ENCODE measurements at regions not wholly inside any gene's neighbourhood (a gene's known extent, or its start where the extent isn't known, plus 50 kb on each side); places are given as distances from the start of the nearest gene placed in this dataset.

DNA sequence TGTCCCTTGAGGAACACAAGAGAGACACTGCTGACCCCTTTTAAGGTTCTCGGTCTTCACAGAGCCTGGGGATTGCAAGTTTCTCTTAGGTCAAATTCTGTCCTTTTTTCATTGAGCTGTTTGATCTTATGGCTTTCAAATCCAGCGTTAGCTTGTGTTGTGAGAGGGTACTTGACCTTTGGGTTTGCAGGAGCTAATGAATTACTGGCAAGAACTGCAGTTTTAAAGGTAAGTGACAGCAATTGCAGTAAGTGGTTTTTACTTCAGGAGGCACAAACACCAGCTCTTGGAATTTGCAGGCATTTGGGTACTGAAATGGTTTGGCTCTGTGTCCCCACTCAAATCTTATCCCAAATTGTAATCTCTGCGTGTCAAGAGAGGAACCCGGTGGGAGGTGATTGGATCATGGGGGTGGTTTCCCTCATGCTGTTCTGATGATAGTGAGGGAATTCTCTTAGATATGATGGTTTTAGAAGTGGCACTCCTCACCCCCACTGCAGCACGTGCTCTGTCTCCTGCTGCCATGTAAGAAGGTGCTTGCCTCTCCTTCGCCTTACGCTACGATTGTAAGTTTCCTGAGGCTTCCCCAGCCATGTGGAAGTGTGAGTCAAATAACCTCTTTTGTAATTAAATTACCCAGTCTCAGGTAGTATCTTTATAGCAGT is 134.5 kb upstream of the LYPLAL1 start:
- H3K36me3 Mint-ChIP-seq, result no peaks in the 10 kb centered on the region
- peaks cover 0 to 6% (median 3%) of the 10 kb centered on the region in 7 donors for H3K9me3 Mint-ChIP-seq
- no peaks in the 10 kb centered on the region for H3K27me3 Mint-ChIP-seq
- no peaks in the 10 kb centered on the region for H3K4me1 Mint-ChIP-seq
- Histone ChIP-seq H3K27ac (ENCODE audit: insufficient read depth, low read length, poor library complexity, severe bottlenecking) (no peak overlapping the region), H3K4me1 (ENCODE audit: control insufficient read depth, insufficient read depth, low read length, poor library complexity, severe bottlenecking) (no peaks in the 10 kb centered on the region), H3K9me3 (ENCODE audit: control insufficient read depth in 2 of 2, low read length in 2 of 2) (no peaks in the 10 kb centered on the region), H3K36me3 (ENCODE audit: control insufficient read depth, insufficient read depth, low read length) (no peaks in the 10 kb centered on the region), H3K27me3 (ENCODE audit: control insufficient read depth, insufficient read depth, low read length) (no peaks in the 10 kb centered on the region), H3K4me3 (ENCODE audit: low read depth, low read length) (no peak overlapping the region)
- ATAC-seq (ENCODE audit: low read depth in 2 of 2) (no peak), DNase-seq (no peak)
- H3K4me3 Mint-ChIP-seq, result no peak overlapping the region
- no peak overlapping the region for H3K27ac Mint-ChIP-seq

GRCh38 chr1:219039682-219040154 is 134.0 kb upstream of the LYPLAL1 start:
- no peak overlapping the region for H3K27ac ChIP-seq (ENCODE audit: insufficient read depth, low read length, poor library complexity, severe bottlenecking)
- no peaks in the 10 kb centered on the region for H3K4me1 ChIP-seq (ENCODE audit: control insufficient read depth, insufficient read depth, low read length, poor library complexity, severe bottlenecking)
- H3K9me3 ChIP-seq (ENCODE audit: control insufficient read depth in 2 of 2, low read length in 2 of 2), result no peaks in the 10 kb centered on the region
- Mint-ChIP-seq H3K36me3 (no peaks in the 10 kb centered on the region), H3K27ac (no peak overlapping the region), H3K9me3 (peaks cover 0 to 6% (median 3%) of the 10 kb centered on the region in 7 donors), H3K4me3 (no peak overlapping the region), H3K4me1 (no peaks in the 10 kb centered on the region), H3K27me3 (no peaks in the 10 kb centered on the region)
- no peak overlapping the region for H3K4me3 ChIP-seq (ENCODE audit: low read depth, low read length)
- no peaks in the 10 kb centered on the region for H3K27me3 ChIP-seq (ENCODE audit: control insufficient read depth, insufficient read depth, low read length)
- ATAC-seq (ENCODE audit: low read depth in 2 of 2) (no peak), DNase-seq (no peak)
- H3K36me3 ChIP-seq (ENCODE audit: control insufficient read depth, insufficient read depth, low read length), result no peaks in the 10 kb centered on the region

GRCh38 chr1:219040291-219040690 is 133.4 kb upstream of the LYPLAL1 start:
- Mint-ChIP-seq H3K36me3 (no peaks in the 10 kb centered on the region), H3K4me3 (no peak overlapping the region), H3K27ac (no peak overlapping the region)

DNA sequence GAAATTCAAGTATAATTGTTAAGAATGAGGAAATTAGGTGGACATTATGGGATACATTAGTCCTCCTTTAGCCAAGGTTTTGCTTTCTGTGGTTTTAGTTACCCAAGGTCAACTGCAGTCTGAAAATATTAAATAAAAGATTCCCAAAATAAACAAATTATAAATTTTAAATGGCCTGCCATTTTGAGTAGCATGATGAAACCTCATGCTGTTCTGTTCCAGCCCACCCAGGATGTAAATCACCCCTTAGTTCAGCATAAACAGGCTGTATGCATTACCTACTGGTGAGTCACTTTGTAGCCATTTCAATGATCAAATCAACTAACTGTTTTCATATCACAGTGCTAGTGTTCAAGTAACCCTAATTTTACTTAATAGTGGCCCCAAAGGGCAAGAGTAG is 132.5 kb upstream of the LYPLAL1 start:
- ATAC-seq (ENCODE audit: low read depth in 2 of 2), result no peak
- H3K4me1 ChIP-seq (ENCODE audit: control insufficient read depth, insufficient read depth, low read length, poor library complexity, severe bottlenecking), result no peaks in the 10 kb centered on the region
- Mint-ChIP-seq H3K27me3 (no peaks in the 10 kb centered on the region), H3K9me3 (peaks cover 0 to 11% (median 3%) of the 10 kb centered on the region in 7 donors), H3K36me3 (no peaks in the 10 kb centered on the region), H3K27ac (no peak overlapping the region), H3K4me3 (no peak overlapping the region), H3K4me1 (no peaks in the 10 kb centered on the region)
- H3K36me3 ChIP-seq (ENCODE audit: control insufficient read depth, insufficient read depth, low read length), result no peaks in the 10 kb centered on the region
- no peak for DNase-seq
- no peaks in the 10 kb centered on the region for H3K27me3 ChIP-seq (ENCODE audit: control insufficient read depth, insufficient read depth, low read length)
- no peak overlapping the region for H3K4me3 ChIP-seq (ENCODE audit: low read depth, low read length)
- H3K9me3 ChIP-seq (ENCODE audit: control insufficient read depth in 2 of 2, low read length in 2 of 2), result no peaks in the 10 kb centered on the region
- H3K27ac ChIP-seq (ENCODE audit: insufficient read depth, low read length, poor library complexity, severe bottlenecking), result no peak overlapping the region

More at GRCh38 chr1:219040291-219040690, 133.4 kb upstream of the LYPLAL1 start:
- H3K4me1 Mint-ChIP-seq, result no peaks in the 10 kb centered on the region
- H3K27ac ChIP-seq (ENCODE audit: insufficient read depth, low read length, poor library complexity, severe bottlenecking), result no peak overlapping the region
- H3K27me3 Mint-ChIP-seq, result no peaks in the 10 kb centered on the region
- H3K9me3 ChIP-seq (ENCODE audit: control insufficient read depth in 2 of 2, low read length in 2 of 2), result no peaks in the 10 kb centered on the region
- no peak overlapping the region for H3K4me3 ChIP-seq (ENCODE audit: low read depth, low read length)
- ATAC-seq (ENCODE audit: low read depth in 2 of 2) (no peak), DNase-seq (no peak)
- H3K4me1 ChIP-seq (ENCODE audit: control insufficient read depth, insufficient read depth, low read length, poor library complexity, severe bottlenecking), result no peaks in the 10 kb centered on the region
- peaks cover 0 to 9% (median 3%) of the 10 kb centered on the region in 7 donors for H3K9me3 Mint-ChIP-seq
- no peaks in the 10 kb centered on the region for H3K27me3 ChIP-seq (ENCODE audit: control insufficient read depth, insufficient read depth, low read length)
- no peaks in the 10 kb centered on the region for H3K36me3 ChIP-seq (ENCODE audit: control insufficient read depth, insufficient read depth, low read length)

GRCh38 chr1:219041818-219042217 is 131.9 kb upstream of the LYPLAL1 start:
- Mint-ChIP-seq H3K9me3 (peaks cover 0 to 11% (median 1%) of the 10 kb centered on the region in 7 donors), H3K36me3 (no peaks in the 10 kb centered on the region)
- H3K4me3 ChIP-seq (ENCODE audit: low read depth, low read length), result no peak overlapping the region

GRCh38 chr1:219042769-219043168 is 130.9 kb upstream of the LYPLAL1 start:
- DNase-seq (no peak), ATAC-seq (ENCODE audit: low read depth in 2 of 2) (no peak)
- H3K4me1 Mint-ChIP-seq, result no peaks in the 10 kb centered on the region
- H3K27ac ChIP-seq (ENCODE audit: insufficient read depth, low read length, poor library complexity, severe bottlenecking), result no peak overlapping the region
- no peaks in the 10 kb centered on the region for H3K27me3 Mint-ChIP-seq
- H3K36me3 ChIP-seq (ENCODE audit: control insufficient read depth, insufficient read depth, low read length), result no peaks in the 10 kb centered on the region
- H3K27me3 ChIP-seq (ENCODE audit: control insufficient read depth, insufficient read depth, low read length), result no peaks in the 10 kb centered on the region
- no peaks in the 10 kb centered on the region for H3K9me3 ChIP-seq (ENCODE audit: control insufficient read depth in 2 of 2, low read length in 2 of 2)
- no peaks in the 10 kb centered on the region for H3K4me1 ChIP-seq (ENCODE audit: control insufficient read depth, insufficient read depth, low read length, poor library complexity, severe bottlenecking)
- no peak overlapping the region for H3K4me3 ChIP-seq (ENCODE audit: low read depth, low read length)
- H3K4me3 Mint-ChIP-seq, result no peak overlapping the region
- H3K9me3 Mint-ChIP-seq, result peaks cover 0 to 11% (median 1%) of the 10 kb centered on the region in 7 donors
- no peaks in the 10 kb centered on the region for H3K36me3 Mint-ChIP-seq
- H3K27ac Mint-ChIP-seq, result no peak overlapping the region

More at GRCh38 chr1:219041818-219042217, 131.9 kb upstream of the LYPLAL1 start:
- no peaks in the 10 kb centered on the region for H3K27me3 ChIP-seq (ENCODE audit: control insufficient read depth, insufficient read depth, low read length)
- H3K36me3 ChIP-seq (ENCODE audit: control insufficient read depth, insufficient read depth, low read length), result no peaks in the 10 kb centered on the region
- H3K4me3 Mint-ChIP-seq, result no peak overlapping the region
- no peak for ATAC-seq (ENCODE audit: low read depth in 2 of 2)
- no peak for DNase-seq
- H3K9me3 ChIP-seq (ENCODE audit: control insufficient read depth in 2 of 2, low read length in 2 of 2), result no peaks in the 10 kb centered on the region
- no peaks in the 10 kb centered on the region for H3K4me1 ChIP-seq (ENCODE audit: control insufficient read depth, insufficient read depth, low read length, poor library complexity, severe bottlenecking)
- H3K27me3 Mint-ChIP-seq, result no peaks in the 10 kb centered on the region
- no peak overlapping the region for H3K27ac Mint-ChIP-seq
- no peak overlapping the region for H3K27ac ChIP-seq (ENCODE audit: insufficient read depth, low read length, poor library complexity, severe bottlenecking)
- no peaks in the 10 kb centered on the region for H3K4me1 Mint-ChIP-seq

DNA sequence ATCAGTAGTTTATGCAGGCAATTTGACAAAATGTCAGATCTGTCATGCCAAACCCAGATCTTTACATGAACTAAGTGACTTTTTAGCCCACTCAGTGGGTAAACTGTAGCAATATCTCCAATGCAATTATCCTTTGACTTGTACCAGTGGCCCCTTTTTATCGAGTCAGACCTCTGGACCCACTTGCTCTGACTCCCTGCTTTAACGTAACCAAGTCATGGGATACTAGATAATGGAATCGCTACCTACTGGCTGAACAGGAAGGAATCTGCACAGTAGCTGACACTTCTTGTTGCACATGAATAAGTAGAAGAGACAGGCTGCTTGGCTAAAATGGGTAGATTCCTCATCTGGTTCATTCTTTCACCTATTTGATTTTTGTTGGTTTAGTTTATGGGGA is 128.4 kb upstream of the LYPLAL1 start:
- no peak overlapping the region for H3K27ac Mint-ChIP-seq
- H3K27me3 Mint-ChIP-seq, result no peaks in the 10 kb centered on the region
- no peaks in the 10 kb centered on the region for H3K36me3 Mint-ChIP-seq

DNA sequence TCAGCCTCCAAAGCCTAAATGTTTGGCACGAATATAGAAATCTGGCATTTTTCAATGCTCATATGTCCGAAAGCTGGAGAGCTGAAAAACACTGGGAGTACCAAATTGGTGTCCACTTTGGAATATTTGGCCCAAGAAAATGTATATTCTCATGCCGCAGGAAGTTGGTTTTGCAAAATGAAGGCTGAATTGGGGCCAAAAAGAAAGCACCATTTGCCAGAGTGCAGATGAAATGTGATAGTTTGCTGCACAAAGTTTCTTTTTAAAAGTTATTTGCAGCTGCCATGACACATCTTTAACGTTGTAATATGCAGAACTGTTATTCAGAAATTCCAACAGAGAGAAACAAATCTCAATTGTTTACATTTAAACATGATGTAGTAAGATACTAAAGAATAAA is 124.2 kb upstream of the LYPLAL1 start:
- Mint-ChIP-seq H3K9me3 (peaks cover 0 to 6% (median 1%) of the 10 kb centered on the region in 7 donors), H3K4me3 (no peak overlapping the region), H3K27ac (no peak overlapping the region), H3K27me3 (no peaks in the 10 kb centered on the region), H3K36me3 (no peaks in the 10 kb centered on the region), H3K4me1 (no peaks in the 10 kb centered on the region)
- ATAC-seq (ENCODE audit: low read depth in 2 of 2) (no peak), DNase-seq (no peak)
- Histone ChIP-seq H3K9me3 (ENCODE audit: control insufficient read depth in 2 of 2, low read length in 2 of 2) (no peaks in the 10 kb centered on the region), H3K36me3 (ENCODE audit: control insufficient read depth, insufficient read depth, low read length) (no peaks in the 10 kb centered on the region), H3K4me3 (ENCODE audit: low read depth, low read length) (no peak overlapping the region), H3K27ac (ENCODE audit: insufficient read depth, low read length, poor library complexity, severe bottlenecking) (no peak overlapping the region), H3K27me3 (ENCODE audit: control insufficient read depth, insufficient read depth, low read length) (no peaks in the 10 kb centered on the region), H3K4me1 (ENCODE audit: control insufficient read depth, insufficient read depth, low read length, poor library complexity, severe bottlenecking) (no peaks in the 10 kb centered on the region)

More for the DNA sequence above, 128.4 kb upstream of the LYPLAL1 start:
- Histone ChIP-seq H3K36me3 (ENCODE audit: control insufficient read depth, insufficient read depth, low read length) (no peaks in the 10 kb centered on the region), H3K4me1 (ENCODE audit: control insufficient read depth, insufficient read depth, low read length, poor library complexity, severe bottlenecking) (no peaks in the 10 kb centered on the region), H3K4me3 (ENCODE audit: low read depth, low read length) (no peak overlapping the region), H3K27ac (ENCODE audit: insufficient read depth, low read length, poor library complexity, severe bottlenecking) (no peak overlapping the region), H3K9me3 (ENCODE audit: control insufficient read depth in 2 of 2, low read length in 2 of 2) (no peaks in the 10 kb centered on the region), H3K27me3 (ENCODE audit: control insufficient read depth, insufficient read depth, low read length) (no peaks in the 10 kb centered on the region)
- H3K4me1 Mint-ChIP-seq, result no peaks in the 10 kb centered on the region
- ATAC-seq (ENCODE audit: low read depth in 2 of 2) (no peak), DNase-seq (no peak)
- no peak overlapping the region for H3K4me3 Mint-ChIP-seq
- peaks cover 0 to 11% (median 4%) of the 10 kb centered on the region in 7 donors for H3K9me3 Mint-ChIP-seq
